GM23338 (cell line): ENCODE measurements at regions not wholly inside any gene's neighbourhood (a gene's known extent, or its start where the extent isn't known, plus 50 kb on each side); places are given as distances from the start of the nearest gene placed in this dataset.

Experiments
- ATAC-seq: fragments of 200-7000 bp; cut with Tn5 transposase; 3 replicates; pipeline ENCODE4 v1.9.1; 2020
- DNase-seq: peaks from one replicate; pipeline ENCODE4 v3.0.0-alpha.2; 2015; ENCODE audit warnings: low spot score
- H2AFZ ChIP-seq: fragments of 200-600 bp; sonication (generic); 2 replicates; pipeline ENCODE4 v1.8.0; 2016; ENCODE audit warnings: antibody characterized with exemption, mild to moderate bottlenecking, moderate library complexity
- H3F3A ChIP-seq: fragments of 200-600 bp; sonication (generic); replicated peaks from 2 replicates; pipeline ENCODE4 v1.8.0; 2017; ENCODE audit warnings: antibody characterized with exemption, mixed run types, low read depth
- H3K27ac ChIP-seq: fragments of 200-600 bp; sonication (generic); 2 replicates; pipeline ENCODE4 v1.6.1; 2016; ENCODE audit warnings: low read depth
- H3K27me3 ChIP-seq: fragments of 200-600 bp; sonication (generic); 2 replicates; pipeline ENCODE4 v1.8.0; 2016; ENCODE audit warnings: mild to moderate bottlenecking, mixed run types, moderate library complexity; ENCODE audit not compliant: insufficient read depth
- H3K36me3 ChIP-seq: fragments of 200-600 bp; sonication (generic); 2 replicates; pipeline ENCODE4 v1.8.0; 2016; ENCODE audit warnings: mild to moderate bottlenecking; ENCODE audit not compliant: insufficient read depth
- H3K4me1 ChIP-seq: fragments of 200-600 bp; sonication (generic); 2 replicates; pipeline ENCODE4 v1.8.0; 2016; ENCODE audit warnings: mild to moderate bottlenecking, moderate library complexity; ENCODE audit not compliant: insufficient read depth
- H3K4me2 ChIP-seq: fragments of 200-600 bp; sonication (generic); 2 replicates; pipeline ENCODE4 v1.7.1; 2017; ENCODE audit warnings: mixed run types
- H3K4me3 ChIP-seq: fragments of 200-600 bp; sonication (generic); 2 replicates; pipeline ENCODE4 v1.6.1; 2016; ENCODE audit warnings: mixed run types
- H3K79me2 ChIP-seq: fragments of 200-600 bp; sonication (generic); replicated peaks from 2 replicates; pipeline ENCODE4 v1.8.0; 2017; ENCODE audit warnings: mild to moderate bottlenecking; ENCODE audit not compliant: insufficient read depth
- H3K9me2 ChIP-seq: fragments of 200-600 bp; sonication (generic); 2 replicates; pipeline ENCODE4 v1.8.0; 2017; ENCODE audit not compliant: insufficient read depth
- H4K20me1 ChIP-seq: fragments of 200-600 bp; sonication (generic); replicated peaks from 2 replicates; pipeline ENCODE4 v1.8.0; 2017; ENCODE audit warnings: mild to moderate bottlenecking; ENCODE audit not compliant: insufficient read depth
- H3K27ac Mint-ChIP-seq: 2 replicates; pipeline ENCODE4 v1.8.0; 2020; ENCODE audit warnings: inconsistent platforms, mild to moderate bottlenecking, moderate library complexity, mixed read lengths
- H3K27me3 Mint-ChIP-seq: 3 replicates; pipeline ENCODE4 v1.8.0; 2022; ENCODE audit warnings: low read depth, mild to moderate bottlenecking, moderate library complexity, mixed read lengths, inconsistent platforms; ENCODE audit not compliant: insufficient read depth, poor library complexity
- H3K36me3 Mint-ChIP-seq: 3 replicates; pipeline ENCODE4 v1.8.0; 2021; ENCODE audit warnings: low read depth, mild to moderate bottlenecking, inconsistent platforms, moderate library complexity, mixed read lengths
- H3K4me1 Mint-ChIP-seq: 3 replicates; pipeline ENCODE4 v1.8.0; 2020; ENCODE audit warnings: mild to moderate bottlenecking, inconsistent platforms, mixed read lengths
- H3K4me3 Mint-ChIP-seq: 3 replicates; pipeline ENCODE4 v1.8.0; 2021; ENCODE audit warnings: moderate library complexity, mild to moderate bottlenecking, inconsistent platforms, mixed read lengths
- H3K9me3 Mint-ChIP-seq: 3 replicates; pipeline ENCODE4 v1.8.0; 2020; ENCODE audit warnings: moderate library complexity, mild to moderate bottlenecking, inconsistent platforms, mixed read lengths
- CREB1 ChIP-seq: fragments of 250-450 bp; sonication (Bioruptor Pico); IDR thresholded peaks from 2 replicates; pipeline ENCODE4 v1.5.0; 2020; ENCODE audit warnings: low read depth, mild to moderate bottlenecking, moderate library complexity
- ETS1 ChIP-seq: IDR thresholded peaks from 2 replicates; pipeline ENCODE4 v1.6.1; 2016; ENCODE audit warnings: antibody characterized with exemption
- EZH2 ChIP-seq: fragments of 200-600 bp; sonication (generic); IDR thresholded peaks from one replicate; pipeline ENCODE4 v1.8.0; 2017; ENCODE audit warnings: antibody characterized with exemption, mild to moderate bottlenecking, low read depth; ENCODE audit not compliant: unreplicated experiment
- EZH2phosphoT487 ChIP-seq: fragments of 200-600 bp; sonication (generic); IDR thresholded peaks from one replicate; pipeline ENCODE4 v1.8.1; 2018; ENCODE audit warnings: antibody characterized with exemption; ENCODE audit not compliant: unreplicated experiment
- JUNB ChIP-seq: IDR thresholded peaks from one replicate; pipeline ENCODE4 v1.6.1; 2016; ENCODE audit warnings: antibody characterized with exemption; ENCODE audit not compliant: unreplicated experiment
- NANOG ChIP-seq: IDR thresholded peaks from 2 replicates; pipeline ENCODE4 v1.6.1; 2016; ENCODE audit warnings: antibody characterized with exemption, borderline replicate concordance
- POLR2AphosphoS5 ChIP-seq: IDR thresholded peaks from 2 replicates; pipeline ENCODE4 v1.6.1; 2016; ENCODE audit warnings: antibody characterized with exemption, low read depth
- REST ChIP-seq: IDR thresholded peaks from one replicate; pipeline ENCODE4 v1.6.1; 2018; ENCODE audit warnings: antibody characterized with exemption; ENCODE audit not compliant: unreplicated experiment
- STAT1 ChIP-seq: IDR thresholded peaks from one replicate; pipeline ENCODE4 v1.6.1; 2016; ENCODE audit warnings: antibody characterized with exemption; ENCODE audit not compliant: unreplicated experiment
- ZNF114 ChIP-seq: fragments of 250-450 bp; sonication (Bioruptor Pico); IDR thresholded peaks from 2 replicates; pipeline ENCODE4 v1.5.0; 2020; ENCODE audit warnings: mild to moderate bottlenecking, moderate library complexity
- ZNF331 ChIP-seq: fragments of 250-450 bp; sonication (Bioruptor Pico); IDR thresholded peaks from 2 replicates; pipeline ENCODE4 v1.5.0; 2020; ENCODE audit warnings: low read depth, mild to moderate bottlenecking, moderate library complexity
- ZNF462 ChIP-seq: fragments of 250-450 bp; sonication (Bioruptor Pico); IDR thresholded peaks from 2 replicates; pipeline ENCODE4 v1.5.0; 2020; ENCODE audit warnings: mild to moderate bottlenecking, moderate library complexity

GRCh38 chr4:117311989-117312388 is 226.6 kb upstream of the TRAM1L1 start:
- DNase-seq (no peak), ATAC-seq (no peak)
- Histone ChIP-seq H3K4me1 (no peaks in the 10 kb centered on the region), H3K27ac (no peak overlapping the region), H3K4me2 (no peak overlapping the region), H3K27me3 (no peaks in the 10 kb centered on the region), H2AFZ (no peak overlapping the region), H3F3A (no peaks in the 10 kb centered on the region), H3K79me2 (no peaks in the 10 kb centered on the region), H4K20me1 (no peaks in the 10 kb centered on the region), H3K36me3 (no peaks in the 10 kb centered on the region), H3K4me3 (no peak overlapping the region), H3K9me2 (no peaks in the 10 kb centered on the region)
- Mint-ChIP-seq H3K4me3 (no peak overlapping the region), H3K27ac (no peak overlapping the region), H3K9me3 (no peaks in the 10 kb centered on the region), H3K4me1 (no peaks in the 10 kb centered on the region; the same call in 2 of the 3 replicates), H3K36me3 (no peaks in the 10 kb centered on the region), H3K27me3 (no peaks in the 10 kb centered on the region)
- TF ChIP-seq POLR2AphosphoS5 (no peak), CREB1 (no peak), REST (no peak), ZNF114 (CRISPR knock-in tag) (no peak), ZNF331 (CRISPR knock-in tag) (no peak), EZH2phosphoT487 (no peak), STAT1 (no peak), ETS1 (no peak)

GRCh38 chr4:117324851-117325491 is 239.6 kb upstream of the TRAM1L1 start:
- Mint-ChIP-seq H3K36me3 (peaks cover 3% of the 10 kb centered on the region; the same call in 1 of the 3 replicates), H3K27me3 (peaks cover 1% of the 10 kb centered on the region), H3K27ac (0 out of 2 replicates have a peak overlapping the region, but pooled peaks have one; percentile 55), H3K9me3 (peaks cover 2% of the 10 kb centered on the region; the same call in 2 of the 3 replicates), H3K4me3 (no peak overlapping the region), H3K4me1 (no peaks in the 10 kb centered on the region)
- H3K27me3 ChIP-seq, result no peaks in the 10 kb centered on the region
- no peak overlapping the region for H3K27ac ChIP-seq
- DNase-seq (no peak), ATAC-seq (no peak)
- H3K9me2 ChIP-seq, result no peaks in the 10 kb centered on the region
- no peak overlapping the region for H3K4me2 ChIP-seq
- H3F3A ChIP-seq, result no peaks in the 10 kb centered on the region
- H2AFZ ChIP-seq, result no peak overlapping the region
- no peaks in the 10 kb centered on the region for H3K4me1 ChIP-seq
- no peak overlapping the region for H3K4me3 ChIP-seq
- no peaks in the 10 kb centered on the region for H3K36me3 ChIP-seq
- H4K20me1 ChIP-seq, result no peaks in the 10 kb centered on the region
- no peaks in the 10 kb centered on the region for H3K79me2 ChIP-seq
- TF ChIP-seq EZH2 (no peak), NANOG (no peak), POLR2AphosphoS5 (no peak), ZNF462 (no peak), ZNF331 (CRISPR knock-in tag) (no peak), EZH2phosphoT487 (no peak), JUNB (no peak)
